ENCODE measurements at regions not wholly inside any gene's neighbourhood (a gene's known extent, or its start where the extent isn't known, plus 50 kb on each side); places are given as distances from the start of the nearest gene placed in this dataset.

- no peak for ATAC-seq (ENCODE audit: low read depth)
- Histone ChIP-seq H3K4me1 (ENCODE audit: insufficient read depth, poor library complexity, severe bottlenecking) (no peaks in the 10 kb centered on the region), H3K4me3 (ENCODE audit: severe bottlenecking) (no peak overlapping the region), H3K27ac (ENCODE audit: poor library complexity, severe bottlenecking) (no peak overlapping the region), H3K36me3 (ENCODE audit: low read depth) (no peaks in the 10 kb centered on the region), H3K9me3 (ENCODE audit: severe bottlenecking) (no peaks in the 10 kb centered on the region), H3K27me3 (ENCODE audit: insufficient read depth, poor library complexity, severe bottlenecking) (no peaks in the 10 kb centered on the region)
- no peak for DNase-seq (ENCODE audit: low spot score)
- TF ChIP-seq CTCF (IDR thresholded peaks at IDR 0.05; ENCODE audit: poor library complexity, severe bottlenecking): no peak
Measured at GRCh38 chr1:34331020-34331926, 154.6 kb downstream of the C1orf94 start.

- ATAC-seq (ENCODE audit: low read depth) (no peak), DNase-seq (ENCODE audit: low spot score) (no peak)
- TF ChIP-seq CTCF (IDR thresholded peaks at IDR 0.05; ENCODE audit: poor library complexity, severe bottlenecking): no peak
- H3K27ac ChIP-seq (ENCODE audit: poor library complexity, severe bottlenecking): no peak overlapping the region
- H3K36me3 ChIP-seq (ENCODE audit: low read depth): no peaks in the 10 kb centered on the region
- H3K27me3 ChIP-seq (ENCODE audit: insufficient read depth, poor library complexity, severe bottlenecking): no peaks in the 10 kb centered on the region
- H3K4me1 ChIP-seq (ENCODE audit: insufficient read depth, poor library complexity, severe bottlenecking): no peaks in the 10 kb centered on the region
- H3K4me3 ChIP-seq (ENCODE audit: severe bottlenecking): no peak overlapping the region
- H3K9me3 ChIP-seq (ENCODE audit: severe bottlenecking): no peaks in the 10 kb centered on the region
Measured at GRCh38 chr1:34332996-34333395, 156.3 kb downstream of the C1orf94 start.

- DNase-seq (ENCODE audit: low spot score) (no peak), ATAC-seq (ENCODE audit: low read depth) (no peak)
- Histone ChIP-seq H3K27me3 (ENCODE audit: insufficient read depth, poor library complexity, severe bottlenecking) (no peaks in the 10 kb centered on the region), H3K27ac (ENCODE audit: poor library complexity, severe bottlenecking) (no peak overlapping the region), H3K4me3 (ENCODE audit: severe bottlenecking) (no peak overlapping the region), H3K4me1 (ENCODE audit: insufficient read depth, poor library complexity, severe bottlenecking) (no peaks in the 10 kb centered on the region), H3K9me3 (ENCODE audit: severe bottlenecking) (no peaks in the 10 kb centered on the region), H3K36me3 (ENCODE audit: low read depth) (no peaks in the 10 kb centered on the region)
- no peak for TF ChIP-seq CTCF (IDR thresholded peaks at IDR 0.05; ENCODE audit: poor library complexity, severe bottlenecking)
Measured at GRCh38 chr1:34338871-34339270, 162.2 kb downstream of the C1orf94 start.

GRCh38 chr1:34341896-34342295 is 165.2 kb downstream of the C1orf94 start:
- ATAC-seq (ENCODE audit: low read depth): no peak

More at GRCh38 chr1:34341896-34342295, 165.2 kb downstream of the C1orf94 start:
- DNase-seq (ENCODE audit: low spot score): no peak
- H3K27me3 ChIP-seq (ENCODE audit: insufficient read depth, poor library complexity, severe bottlenecking): no peaks in the 10 kb centered on the region
- H3K27ac ChIP-seq (ENCODE audit: poor library complexity, severe bottlenecking): no peak overlapping the region
- H3K4me1 ChIP-seq (ENCODE audit: insufficient read depth, poor library complexity, severe bottlenecking): no peaks in the 10 kb centered on the region
- H3K4me3 ChIP-seq (ENCODE audit: severe bottlenecking): no peak overlapping the region
- H3K36me3 ChIP-seq (ENCODE audit: low read depth): no peaks in the 10 kb centered on the region
- no peaks in the 10 kb centered on the region for H3K9me3 ChIP-seq (ENCODE audit: severe bottlenecking)
- no peak for TF ChIP-seq CTCF (IDR thresholded peaks at IDR 0.05; ENCODE audit: poor library complexity, severe bottlenecking)
